MV-4-11 (cell line): ENCODE measurements at regions not wholly inside any gene's neighbourhood (a gene's known extent, or its start where the extent isn't known, plus 50 kb on each side); places are given as distances from the start of the nearest gene placed in this dataset.

Experiments used
- DNase-seq: peaks from one replicate; lab custom pipeline; 2025; lab: John Stamatoyannopoulos, UW

DNA sequence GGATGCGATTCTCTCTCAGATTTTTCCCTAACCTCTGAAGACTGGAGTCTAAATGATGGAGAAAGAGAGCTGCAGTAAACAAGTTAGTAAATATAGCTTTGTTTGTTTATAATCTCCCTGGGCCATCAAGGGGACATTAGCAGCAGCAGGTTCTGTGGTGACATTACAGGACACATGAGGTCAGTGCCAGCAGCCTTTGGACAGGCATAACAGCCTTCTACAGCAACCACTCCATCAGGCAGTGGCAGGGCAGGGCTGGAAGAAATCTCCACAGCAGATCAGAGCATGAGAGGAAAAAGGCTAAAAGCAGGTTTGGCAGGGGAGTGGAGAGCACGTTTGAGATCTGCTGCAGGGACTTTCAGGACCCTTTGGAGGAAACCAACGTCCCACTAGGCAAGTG, 127.6 kb upstream of the ACP3 start:
- DNase-seq, result no peak

DNA sequence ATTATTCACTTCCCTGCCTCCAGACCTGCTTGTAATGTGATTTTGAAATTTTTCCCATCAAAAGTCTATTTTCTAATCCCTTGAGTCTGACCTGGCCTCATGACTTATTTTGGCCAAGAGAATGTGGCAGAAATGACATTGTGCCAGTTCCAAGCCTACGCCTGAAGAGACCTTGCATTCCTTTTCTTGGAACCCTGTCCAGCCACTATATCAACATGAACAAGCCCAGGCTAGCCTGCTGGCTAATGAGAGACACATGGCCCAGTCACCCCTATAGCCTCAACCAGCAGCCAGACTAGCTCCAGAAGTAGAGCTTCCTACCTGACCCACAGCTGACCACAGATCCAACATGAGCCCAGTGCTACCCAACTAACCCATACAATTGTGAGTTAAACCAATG, 121.1 kb upstream of the ACP3 start:
- DNase-seq, result no peak

DNA sequence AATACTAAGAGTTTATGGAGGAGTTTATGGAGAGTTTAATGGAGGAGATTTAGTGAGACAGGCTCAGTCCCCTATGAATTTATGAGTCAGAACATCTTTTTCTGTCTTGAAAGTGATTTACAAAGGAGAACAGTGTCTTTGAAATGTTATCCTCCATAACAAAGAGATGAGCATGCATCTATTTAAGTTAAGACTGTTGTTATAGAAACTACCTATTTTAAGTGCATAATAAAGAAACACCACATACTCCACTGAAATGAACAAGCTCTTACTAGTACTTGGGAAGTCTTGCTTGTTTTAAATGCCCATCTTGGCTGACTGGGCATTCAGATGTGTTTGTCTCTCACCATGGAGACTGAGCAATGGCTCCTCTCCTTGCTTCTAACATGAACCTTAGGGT, 118.7 kb upstream of the ACP3 start:
- DNase-seq, result no peak

DNA sequence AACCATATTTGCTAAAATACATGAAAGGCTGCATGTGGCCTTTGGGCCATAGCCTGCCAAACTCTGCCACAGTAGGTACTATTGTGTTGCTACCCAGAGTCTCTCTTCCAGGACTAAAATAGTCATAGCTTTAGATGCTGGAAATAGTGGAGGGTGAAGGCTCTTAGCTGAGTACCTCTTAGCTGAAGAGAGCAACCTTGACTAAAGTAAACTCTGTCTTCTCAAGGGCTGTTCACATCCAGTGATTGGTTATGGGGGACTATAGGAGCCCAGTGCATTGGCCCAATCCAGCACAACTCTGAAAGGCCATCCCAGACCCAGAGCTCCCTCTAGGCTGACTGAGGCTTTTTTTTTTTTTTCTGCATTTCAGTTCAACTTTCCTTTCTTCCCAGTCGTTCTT, 117.8 kb upstream of the ACP3 start:
- no peak for DNase-seq

DNA sequence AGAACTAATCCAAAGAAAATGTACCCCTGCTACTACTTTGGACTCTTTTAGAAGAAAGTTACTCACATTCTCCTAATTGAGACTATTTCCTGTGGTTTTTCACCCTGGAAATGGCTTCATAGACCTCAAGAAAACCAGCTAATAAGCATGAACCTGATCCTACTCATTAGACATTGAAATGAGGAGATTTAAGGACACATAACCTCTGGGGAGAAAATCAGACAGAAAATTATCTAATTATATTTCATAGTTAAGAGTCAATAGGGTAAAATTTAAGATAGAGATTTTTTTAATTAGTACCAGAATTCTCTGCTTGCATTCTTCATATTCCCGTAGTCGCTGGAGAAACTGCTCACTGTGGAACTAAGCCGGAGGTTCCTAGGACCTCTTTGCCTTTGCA, 114.6 kb upstream of the ACP3 start:
- DNase-seq, result no peak

DNA sequence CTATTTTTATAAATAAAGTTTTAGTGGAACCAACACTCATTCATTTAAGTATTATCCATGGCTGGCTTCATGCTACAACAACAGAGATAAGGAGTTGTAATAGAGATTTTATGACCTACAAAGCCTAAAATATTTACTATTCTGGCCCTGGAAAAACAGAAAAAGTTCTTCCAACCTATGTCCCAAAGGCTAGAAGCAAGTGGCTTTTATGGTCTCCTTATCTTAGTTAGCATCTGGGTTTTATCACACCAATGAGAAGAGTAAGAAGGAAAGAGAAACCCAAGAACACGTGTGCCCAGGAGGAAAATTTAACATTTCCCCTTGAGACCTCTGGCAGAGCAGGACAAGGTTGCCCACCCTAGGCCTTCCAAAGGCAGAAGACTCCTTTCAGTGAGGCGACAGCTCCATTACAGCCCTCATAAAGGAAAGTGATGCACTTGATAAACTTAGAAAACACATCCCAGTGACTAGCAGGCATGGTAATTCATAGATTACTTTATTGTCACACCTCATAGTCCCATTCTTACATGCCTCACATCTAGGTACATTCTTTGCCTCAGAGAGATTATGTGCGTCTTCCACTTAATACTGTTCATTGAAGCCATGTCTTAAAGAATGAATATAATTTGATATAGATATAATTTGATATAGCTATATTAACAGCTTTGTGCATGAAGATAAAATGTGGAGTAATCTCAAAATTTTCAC, 113.2 kb upstream of the ACP3 start:
- DNase-seq, result no peak

DNA sequence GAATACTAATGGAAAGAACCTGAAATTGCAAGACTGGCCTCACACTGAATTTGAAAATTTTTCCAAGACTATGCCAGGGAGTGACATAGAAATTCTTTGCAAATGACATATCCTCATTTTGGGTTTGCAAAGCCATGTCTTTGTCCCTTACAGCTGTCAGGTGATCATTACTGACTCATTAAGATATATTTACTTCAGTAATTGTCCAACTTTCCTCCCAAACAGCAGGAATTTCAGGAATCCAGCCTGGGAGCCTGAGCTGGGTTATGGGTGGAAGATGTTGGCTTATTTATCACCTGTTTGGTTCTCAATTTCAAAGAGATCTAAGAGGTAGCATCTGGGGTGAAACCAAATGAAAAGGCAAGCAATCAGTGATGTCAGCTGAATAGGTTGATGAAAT, 111.6 kb upstream of the ACP3 start:
- DNase-seq, result no peak

DNA sequence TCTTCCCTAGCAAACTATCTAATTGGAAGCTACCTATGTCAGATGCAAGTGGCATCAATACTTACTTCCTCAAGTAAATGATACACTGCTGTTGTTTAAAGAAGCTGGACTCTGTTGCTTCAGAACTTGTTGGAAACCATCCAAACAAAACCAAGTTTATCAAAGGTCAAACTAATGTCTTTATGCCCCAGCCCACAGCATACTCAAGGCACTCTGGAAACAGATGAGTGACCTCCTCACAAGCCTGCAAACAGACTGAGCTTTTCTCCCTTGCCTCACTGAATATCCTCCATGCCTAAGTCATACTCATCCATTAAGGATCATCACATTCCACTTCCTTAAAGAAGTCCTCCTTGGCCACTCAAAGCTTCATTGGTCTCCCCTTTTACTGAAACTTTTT, 107.4 kb upstream of the ACP3 start:
- DNase-seq, result no peak

DNA sequence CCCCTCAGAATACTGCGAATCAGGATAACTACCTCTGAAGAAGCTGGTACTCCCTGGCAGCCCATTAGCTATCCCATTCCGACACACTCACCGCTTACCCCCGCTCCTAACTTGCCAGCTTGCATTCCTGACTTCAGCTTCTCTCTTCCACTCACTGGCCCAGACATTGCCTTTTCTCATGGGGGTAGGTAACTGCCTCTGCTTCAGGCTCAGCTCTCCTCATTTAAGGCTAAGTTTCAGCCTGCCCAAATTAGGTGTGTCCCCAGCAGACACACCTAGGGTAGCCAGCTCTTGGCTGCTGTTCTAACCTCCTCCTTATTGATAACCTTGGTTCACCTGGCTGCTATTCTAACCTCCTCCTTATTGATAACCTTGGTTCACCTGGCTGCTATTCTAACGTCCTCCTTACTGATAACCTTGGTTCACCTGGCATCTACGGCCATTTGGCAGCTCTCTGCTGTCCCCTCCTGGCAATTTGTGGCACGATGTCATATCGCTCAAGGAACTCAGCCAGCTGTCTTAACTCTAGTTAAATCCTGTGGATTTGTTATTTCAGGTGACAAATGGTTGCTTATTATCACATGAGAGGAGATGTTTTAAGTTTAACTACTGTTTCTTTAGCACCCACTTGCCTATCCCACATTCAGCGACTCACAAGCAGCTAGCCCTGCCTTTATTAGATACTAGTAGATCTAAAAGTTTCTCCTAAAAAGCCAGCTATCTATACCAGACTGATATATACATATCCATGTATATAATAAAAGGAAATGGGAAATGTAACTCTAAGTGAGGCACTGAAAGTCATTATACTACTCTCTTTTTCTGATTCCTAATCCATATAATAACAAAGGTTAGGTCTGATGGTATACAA, 106.5 kb upstream of the ACP3 start:
- DNase-seq, result no peak

DNA sequence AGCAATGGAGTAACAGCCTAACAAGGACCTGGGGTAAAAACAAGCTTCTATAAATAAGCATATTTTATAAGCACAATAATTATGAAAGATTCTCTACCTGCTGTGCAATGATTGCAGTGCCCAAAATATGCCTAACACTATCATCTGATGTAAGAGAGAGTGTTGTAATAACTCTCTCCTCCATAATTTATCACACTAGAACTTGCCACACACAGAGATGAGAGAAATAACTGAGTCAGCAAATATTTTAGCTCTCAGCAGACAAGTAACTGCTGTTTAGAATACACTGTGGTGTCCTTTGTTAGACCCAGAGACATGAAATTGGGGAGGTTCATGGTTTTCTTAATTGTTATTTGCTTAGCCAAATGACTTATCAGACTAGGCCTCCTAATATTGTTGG, 105.3 kb upstream of the ACP3 start:
- DNase-seq, result no peak

DNA sequence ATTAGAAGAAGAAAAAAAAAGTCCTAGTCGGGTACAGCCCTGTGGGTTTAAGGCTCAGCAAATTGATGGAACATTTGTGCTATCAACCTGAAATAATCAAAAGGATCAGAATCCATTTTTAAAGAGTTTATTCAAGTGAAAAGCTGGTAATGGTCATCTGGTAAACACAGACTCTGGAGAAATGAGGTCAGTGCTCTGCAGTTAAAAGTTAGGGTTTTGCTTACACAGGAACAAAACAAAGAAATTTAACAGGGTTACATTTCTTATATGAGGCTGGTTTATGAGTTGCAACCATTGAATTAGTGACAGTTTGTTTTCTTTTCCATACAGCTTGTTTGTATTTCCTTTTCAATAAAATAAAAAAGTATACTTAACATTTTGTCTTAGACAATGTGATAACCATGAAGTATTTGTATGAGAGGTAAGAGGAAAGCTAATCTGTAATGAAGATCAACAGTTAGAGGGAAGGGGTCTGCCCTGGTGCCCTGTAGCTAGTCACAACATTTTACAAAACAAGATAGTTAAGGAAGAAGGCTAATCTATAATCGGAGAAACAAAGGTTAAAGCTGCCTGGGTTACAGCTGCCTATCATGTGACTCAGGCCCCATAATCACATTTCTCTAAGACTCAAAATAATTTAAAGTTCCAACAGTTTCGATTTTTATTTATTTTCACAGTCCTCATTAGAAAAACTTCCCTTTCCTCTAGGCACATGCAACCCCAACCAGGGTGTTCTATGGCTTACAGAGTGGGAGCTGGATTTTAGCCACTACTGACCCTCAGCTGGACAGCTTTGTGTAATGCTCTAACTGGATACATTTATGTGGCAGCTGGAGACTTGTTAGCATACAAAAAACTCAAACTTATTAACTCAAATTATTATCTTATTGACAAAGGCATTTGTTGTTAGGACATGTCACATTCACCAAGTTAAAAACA, 98.1 kb upstream of the ACP3 start:
- DNase-seq, result no peak

DNA sequence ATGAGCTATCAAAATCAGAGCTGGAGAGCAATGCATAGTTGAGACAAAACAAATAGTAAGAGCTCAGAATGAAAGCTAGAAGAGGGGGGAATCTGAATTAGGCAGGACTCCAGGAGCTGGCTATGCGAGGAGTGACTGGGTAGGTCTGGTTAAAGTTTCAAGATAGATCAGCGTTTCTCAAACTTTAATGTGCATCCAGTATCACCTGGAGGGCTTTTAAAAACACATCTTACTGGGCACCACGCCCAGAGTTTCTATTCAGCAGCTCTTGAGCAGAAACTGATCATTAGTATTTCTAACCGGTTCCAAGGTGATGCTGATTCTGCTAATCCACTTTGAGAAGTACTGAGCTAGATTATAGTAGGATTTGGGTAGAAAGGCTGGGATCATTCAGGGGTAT, 96.2 kb upstream of the ACP3 start:
- no peak for DNase-seq

DNA sequence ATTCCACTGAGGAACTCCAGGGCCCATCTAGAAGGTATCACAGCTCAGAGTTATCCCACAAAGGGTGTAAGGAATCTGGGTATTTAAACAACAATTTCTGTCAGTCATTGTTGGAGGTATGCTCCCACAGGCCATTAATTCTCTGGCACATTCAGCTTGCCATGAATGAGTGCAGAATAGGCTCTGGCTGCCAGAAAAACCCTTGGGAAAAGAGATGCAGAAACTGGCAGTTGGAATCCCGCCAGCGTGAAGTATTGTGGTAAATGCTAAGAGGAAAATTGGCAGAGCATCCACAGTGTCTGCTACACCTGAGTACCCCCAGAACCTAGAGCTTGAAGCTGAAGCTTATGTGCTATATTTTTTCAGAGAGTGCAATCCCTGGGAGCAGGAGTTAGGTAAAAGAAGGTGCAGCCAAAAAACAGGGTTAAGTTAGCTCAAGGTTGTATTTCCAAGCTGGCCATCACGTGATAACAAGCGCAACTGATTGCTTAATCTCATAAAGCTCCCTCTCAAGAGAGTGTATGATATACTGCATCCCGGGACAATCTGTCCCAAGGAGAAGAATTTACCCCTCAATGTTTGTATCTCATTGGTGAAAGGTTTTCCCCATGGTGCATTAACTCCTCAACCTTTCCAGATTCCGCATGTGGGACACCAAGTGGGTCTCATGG, 94.2 kb upstream of the ACP3 start:
- DNase-seq, result no peak

DNA sequence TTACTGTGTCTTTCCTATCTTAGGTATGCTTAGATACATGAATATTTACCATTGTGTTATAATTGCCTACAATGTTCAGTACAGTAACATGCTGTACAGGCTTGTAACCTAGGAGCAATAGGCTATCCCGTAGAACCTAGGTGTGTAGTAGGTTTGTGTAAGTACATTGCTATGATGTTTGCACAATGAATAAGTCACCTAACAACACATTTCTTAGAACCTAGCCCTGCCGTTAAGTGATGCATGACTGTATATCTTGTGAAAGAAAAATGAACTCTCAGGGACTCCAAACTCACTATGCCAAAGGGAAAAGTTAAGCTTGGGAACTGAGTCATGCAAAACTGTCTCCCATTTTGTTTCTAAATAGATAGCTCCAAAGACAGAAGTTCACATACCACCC, 91.5 kb upstream of the ACP3 start:
- no peak for DNase-seq

DNA sequence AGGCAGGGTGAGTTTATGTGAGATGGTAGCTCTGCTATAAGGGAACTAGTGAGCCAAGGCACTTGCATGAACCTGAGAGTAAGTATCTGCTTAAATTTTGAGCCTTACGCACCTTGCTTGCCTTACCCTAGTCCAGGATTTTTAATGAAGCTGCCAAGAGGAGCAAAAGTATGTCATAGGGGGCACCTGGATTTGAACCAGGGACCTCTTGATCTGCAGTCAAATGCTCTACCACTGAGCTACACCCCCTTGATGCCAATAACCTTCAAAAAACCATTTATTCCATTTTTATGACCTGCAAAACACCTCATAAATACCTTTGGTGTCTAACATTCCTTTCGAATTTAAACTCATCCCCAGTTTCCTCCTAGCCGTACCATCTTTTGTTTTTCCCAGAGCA, 88.3 kb upstream of the ACP3 start:
- peak; percentile 23 for DNase-seq

DNA sequence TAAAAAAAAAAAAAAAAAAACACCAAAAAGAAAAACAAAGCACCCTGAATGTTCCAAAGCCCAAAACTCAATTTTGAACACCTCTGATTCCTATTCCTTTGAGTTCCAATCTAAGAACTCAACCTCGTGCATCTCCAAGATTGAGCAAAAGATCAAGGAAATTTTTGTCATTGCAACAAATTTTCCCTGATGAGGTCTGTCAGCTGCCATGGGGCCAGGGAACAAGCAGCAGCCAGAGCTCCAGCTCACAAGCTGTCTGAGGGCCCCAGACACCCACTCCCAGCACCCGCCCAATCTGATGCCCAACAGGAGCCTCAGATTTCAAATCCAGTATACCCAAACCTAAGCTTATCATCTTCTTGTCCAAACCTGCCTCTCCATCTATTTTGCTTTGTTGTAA, 87.6 kb upstream of the ACP3 start:
- DNase-seq, result no peak

DNA sequence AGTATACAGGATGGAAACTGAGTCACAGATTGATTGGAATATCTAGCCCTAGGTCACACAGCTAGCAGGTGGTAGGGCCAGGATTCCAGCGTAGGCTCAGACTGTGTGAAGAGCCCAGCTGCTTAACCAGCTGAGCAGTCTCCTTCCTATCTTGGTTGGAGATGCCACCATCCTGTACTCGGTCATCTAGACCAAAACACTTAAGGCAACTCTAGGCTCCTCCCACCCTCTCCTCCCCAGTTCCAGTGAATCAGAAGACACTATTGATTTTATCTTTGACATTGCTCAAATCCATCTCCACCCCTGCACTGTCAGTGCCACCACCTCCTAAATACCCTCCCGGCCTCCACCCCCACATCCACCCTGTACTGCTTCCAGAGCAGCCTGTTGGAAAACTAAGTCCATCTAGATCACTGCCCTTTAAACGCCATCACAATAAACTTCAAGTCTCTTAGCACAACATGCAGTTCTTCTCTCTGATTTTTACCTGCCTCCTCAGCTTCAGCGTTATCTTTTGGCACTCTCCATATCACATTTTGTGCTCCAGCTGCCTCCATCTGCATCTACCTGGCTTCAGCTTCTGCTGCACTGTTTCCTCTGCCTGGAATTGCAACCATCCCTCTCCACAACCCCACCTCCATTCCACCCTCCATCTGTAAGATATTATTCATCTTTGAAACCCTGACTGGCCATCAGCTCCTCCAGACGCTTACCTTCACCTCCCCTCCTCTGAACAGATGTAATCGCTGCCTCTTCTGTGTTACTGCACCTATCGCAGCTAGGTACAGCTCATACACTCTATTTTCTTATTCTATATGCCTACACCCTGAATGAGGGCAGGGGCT, 86.8 kb upstream of the ACP3 start:
- DNase-seq, result no peak

DNA sequence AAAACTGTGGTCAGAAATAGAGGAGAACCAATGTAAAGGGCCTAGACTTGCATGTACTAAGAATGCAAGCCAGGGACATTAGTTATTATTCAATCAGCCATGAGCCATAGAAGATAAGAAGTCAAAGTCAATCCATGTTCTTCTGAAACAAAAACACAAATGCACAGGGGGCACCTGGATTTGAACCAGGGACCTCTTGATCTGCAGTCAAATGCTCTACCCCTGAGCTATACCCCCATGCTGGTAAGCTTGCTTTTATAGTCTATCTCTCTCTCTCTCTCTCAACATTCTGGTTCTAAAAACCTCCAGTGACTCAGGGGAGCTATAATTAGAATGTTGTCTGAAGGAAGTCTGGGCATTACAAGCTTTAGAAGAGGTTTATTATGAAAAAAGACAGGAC, 85.6 kb upstream of the ACP3 start:
- DNase-seq, result peak; percentile 85

DNA sequence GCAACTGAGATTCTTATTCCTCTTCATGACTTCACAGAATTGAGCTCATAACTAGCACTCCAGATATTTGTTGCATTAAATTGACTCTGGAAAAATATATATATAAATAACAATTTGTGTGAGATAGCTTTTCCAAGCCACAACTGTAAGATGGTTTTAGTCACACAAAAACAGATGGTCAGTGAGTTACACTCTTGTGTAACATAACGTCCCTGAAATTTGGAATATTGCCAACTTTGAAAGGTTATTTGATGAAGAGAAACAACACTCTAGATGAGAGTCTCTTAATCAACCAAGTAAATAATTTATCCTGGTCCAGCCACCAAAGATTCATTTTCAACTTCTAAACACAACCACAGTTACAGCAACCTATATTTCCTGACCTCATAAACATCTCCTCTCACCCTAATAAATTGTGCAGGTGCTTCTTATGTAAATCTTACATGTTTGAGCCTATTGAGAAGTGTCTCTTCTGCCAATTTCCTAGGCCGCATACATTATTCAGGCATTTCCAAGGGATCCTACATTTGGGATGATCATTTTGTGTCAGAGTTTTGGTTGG, 84.9 kb upstream of the ACP3 start:
- DNase-seq, result peak; percentile 54
